ENCODE measurements at regions not wholly inside any gene's neighbourhood (a gene's known extent, or its start where the extent isn't known, plus 50 kb on each side); places are given as distances from the start of the nearest gene placed in this dataset.

- Mint-ChIP-seq H3K4me1 (peaks cover 6% of the 10 kb centered on the region), H3K4me3 (no peak overlapping the region), H3K27ac (no peak overlapping the region), H3K9me3 (no peaks in the 10 kb centered on the region), H3K36me3 (no peaks in the 10 kb centered on the region)
- DNase-seq (ENCODE audit: low spot score in 2 of 2) = no peak
- no peak for ATAC-seq
These were observed 191.8 kb upstream of the RREB1 start for GRCh38 chr6:6915813-6916547.

- no peaks in the 10 kb centered on the region for H3K36me3 Mint-ChIP-seq
- no peak overlapping the region for H3K4me3 Mint-ChIP-seq
- H3K27ac Mint-ChIP-seq = no peak overlapping the region
- peaks cover 6% of the 10 kb centered on the region for H3K4me1 Mint-ChIP-seq
- no peak for DNase-seq (ENCODE audit: low spot score in 2 of 2)
- ATAC-seq = no peak
- no peaks in the 10 kb centered on the region for H3K9me3 Mint-ChIP-seq
These were observed 191.2 kb upstream of the RREB1 start for GRCh38 chr6:6916598-6916997.

GRCh38 chr6:6918216-6918983, 189.4 kb upstream of the RREB1 start:
- DNase-seq (ENCODE audit: low spot score in 2 of 2) = peak; percentile 7 to 58
- Mint-ChIP-seq H3K9me3 (no peaks in the 10 kb centered on the region), H3K27ac (no peak overlapping the region), H3K4me3 (no peak overlapping the region), H3K36me3 (no peaks in the 10 kb centered on the region), H3K4me1 (peaks cover 6% of the 10 kb centered on the region)
- peak; percentile 95 for ATAC-seq

- H3K4me3 Mint-ChIP-seq = no peak overlapping the region
- no peaks in the 10 kb centered on the region for H3K36me3 Mint-ChIP-seq
- peaks cover 6% of the 10 kb centered on the region for H3K4me1 Mint-ChIP-seq
- H3K9me3 Mint-ChIP-seq = no peaks in the 10 kb centered on the region
- no peak for ATAC-seq
- H3K27ac Mint-ChIP-seq = no peak overlapping the region
- no peak for DNase-seq (ENCODE audit: low spot score in 2 of 2)
These were observed 188.6 kb upstream of the RREB1 start for GRCh38 chr6:6919173-6919572.

DNA sequence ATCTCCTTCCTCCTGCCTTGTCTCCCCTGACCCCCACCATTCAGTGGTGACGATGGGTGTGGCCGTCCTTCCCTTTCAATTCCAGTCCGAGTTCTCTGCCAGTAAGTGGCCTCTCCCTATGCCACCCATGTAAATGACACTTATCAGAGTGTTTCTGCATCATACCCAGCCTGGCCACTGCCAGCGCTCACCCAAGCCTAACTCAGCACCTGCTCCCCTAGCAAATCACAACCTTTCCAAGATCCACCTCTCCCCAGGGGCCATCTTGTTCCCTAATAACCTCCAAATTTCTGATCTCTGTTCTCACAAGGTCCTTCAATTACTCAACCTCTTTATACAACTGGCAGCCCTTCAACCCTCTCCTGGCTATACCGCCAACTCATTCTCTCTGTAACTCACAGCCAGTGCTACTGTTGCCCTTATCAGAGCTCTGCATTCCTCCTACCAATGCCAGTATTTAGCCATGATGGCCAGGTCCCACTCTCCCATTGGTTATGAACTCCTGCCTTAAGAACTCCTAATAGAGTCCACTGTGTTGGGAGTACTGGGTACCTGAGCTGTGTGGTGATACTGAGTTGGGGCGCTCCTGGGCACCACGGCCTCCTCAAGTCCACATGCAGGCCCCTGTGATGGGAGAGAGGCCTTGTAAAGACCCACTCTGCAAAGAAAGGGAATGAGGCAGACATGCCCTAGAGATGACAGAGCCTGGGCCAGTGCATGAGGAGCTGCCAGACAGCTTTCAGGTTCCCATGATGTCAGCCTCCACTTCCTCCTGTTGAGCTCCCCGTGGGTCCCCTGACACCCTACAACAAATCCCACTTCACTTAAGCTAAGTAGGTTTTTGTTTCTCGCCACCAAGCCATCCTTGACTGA, 187.4 kb upstream of the RREB1 start:
- DNase-seq (ENCODE audit: low spot score in 2 of 2) (no peak), ATAC-seq (no peak)
- H3K27ac Mint-ChIP-seq = no peak overlapping the region
- H3K9me3 Mint-ChIP-seq = no peaks in the 10 kb centered on the region
- H3K36me3 Mint-ChIP-seq = no peaks in the 10 kb centered on the region
- H3K4me1 Mint-ChIP-seq = peaks cover 6% of the 10 kb centered on the region
- H3K4me3 Mint-ChIP-seq = no peak overlapping the region

- Mint-ChIP-seq H3K36me3 (no peaks in the 10 kb centered on the region), H3K27ac (no peak overlapping the region), H3K9me3 (no peaks in the 10 kb centered on the region), H3K4me3 (no peak overlapping the region), H3K4me1 (peaks cover 6% of the 10 kb centered on the region)
- DNase-seq (ENCODE audit: low spot score in 2 of 2) (no peak), ATAC-seq (no peak)
These were observed 186.8 kb upstream of the RREB1 start for GRCh38 chr6:6920987-6921313.

DNA sequence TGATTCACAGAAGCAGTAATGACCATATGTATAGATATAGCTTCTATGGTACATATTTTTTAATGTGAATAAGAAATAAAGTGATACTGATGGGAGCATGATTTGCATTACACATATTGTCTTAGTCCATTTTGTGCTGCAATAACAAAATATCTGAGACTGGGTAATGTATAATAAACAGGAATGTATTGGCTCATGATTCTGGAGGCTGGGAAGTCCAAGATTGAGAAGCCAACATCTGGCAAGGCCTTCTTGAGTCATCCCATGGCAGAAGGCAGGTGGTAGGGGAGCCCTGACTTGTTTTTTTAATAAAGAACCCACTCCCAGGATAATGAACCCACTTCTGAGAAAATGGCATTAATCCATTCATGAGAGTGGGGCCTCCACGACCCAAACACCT, 185.6 kb upstream of the RREB1 start:
- Mint-ChIP-seq H3K27ac (no peak overlapping the region), H3K9me3 (no peaks in the 10 kb centered on the region), H3K4me1 (peaks cover 6% of the 10 kb centered on the region), H3K4me3 (no peak overlapping the region), H3K36me3 (no peaks in the 10 kb centered on the region)
- ATAC-seq (no peak), DNase-seq (ENCODE audit: low spot score in 2 of 2) (no peak)

GRCh38 chr6:6923605-6924004, 184.2 kb upstream of the RREB1 start:
- Mint-ChIP-seq H3K4me1 (peaks cover under 1% of the 10 kb centered on the region), H3K27ac (no peak overlapping the region), H3K4me3 (no peak overlapping the region), H3K36me3 (no peaks in the 10 kb centered on the region), H3K9me3 (no peaks in the 10 kb centered on the region)
- DNase-seq (ENCODE audit: low spot score in 2 of 2) (no peak), ATAC-seq (no peak)

DNA sequence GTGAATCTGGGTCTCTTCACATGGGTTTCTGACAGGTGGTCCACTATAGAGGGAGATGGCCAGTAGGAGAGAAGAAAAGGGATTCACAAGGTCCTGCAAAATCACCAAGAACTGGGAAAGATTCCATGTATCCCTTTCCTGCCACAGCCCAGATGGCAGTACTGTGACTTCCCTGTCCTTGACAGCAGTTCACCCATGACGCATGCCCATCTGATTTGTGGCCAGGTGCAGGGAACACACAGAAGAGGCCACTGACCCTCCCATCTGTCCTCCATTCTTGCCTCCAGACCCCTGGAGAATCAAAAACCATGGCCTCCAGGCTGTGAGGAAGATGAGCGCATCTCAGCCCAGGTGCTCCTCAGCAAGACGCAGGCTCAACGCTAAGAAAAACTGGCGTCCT, 183.1 kb upstream of the RREB1 start:
- Mint-ChIP-seq H3K27ac (no peak overlapping the region), H3K4me3 (no peak overlapping the region), H3K4me1 (no peaks in the 10 kb centered on the region), H3K9me3 (no peaks in the 10 kb centered on the region), H3K36me3 (no peaks in the 10 kb centered on the region)
- ATAC-seq (no peak), DNase-seq (ENCODE audit: low spot score in 2 of 2) (no peak)

GRCh38 chr6:6925391-6926164, 182.2 kb upstream of the RREB1 start:
- Mint-ChIP-seq H3K36me3 (no peaks in the 10 kb centered on the region), H3K27ac (no peak overlapping the region), H3K4me3 (no peak overlapping the region), H3K4me1 (no peaks in the 10 kb centered on the region), H3K9me3 (no peaks in the 10 kb centered on the region)
- ATAC-seq = no peak
- DNase-seq (ENCODE audit: low spot score in 2 of 2) = no peak

DNA sequence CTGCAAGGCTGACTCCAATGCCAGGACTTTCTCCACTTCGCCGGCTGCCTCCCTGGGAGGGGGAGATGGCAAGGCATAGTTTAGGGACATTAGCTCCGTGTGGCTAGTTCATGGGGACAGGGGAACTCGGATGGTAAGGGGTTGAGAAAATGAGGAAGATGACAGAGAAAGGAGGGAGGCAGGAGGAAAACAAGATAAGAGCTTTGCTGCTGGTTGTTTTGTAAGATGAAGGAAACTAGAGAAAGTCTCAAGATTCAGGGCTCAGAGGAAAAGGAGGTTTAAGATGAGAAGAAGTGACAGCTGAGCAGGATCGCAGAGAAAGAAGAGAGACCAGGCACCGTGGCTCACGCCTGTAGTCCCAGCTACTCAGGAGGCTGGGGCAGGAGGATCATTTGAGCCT, 180.9 kb upstream of the RREB1 start:
- no peak for ATAC-seq
- no peak for DNase-seq (ENCODE audit: low spot score in 2 of 2)
- Mint-ChIP-seq H3K27ac (no peak overlapping the region), H3K4me3 (no peak overlapping the region), H3K36me3 (no peaks in the 10 kb centered on the region), H3K4me1 (no peaks in the 10 kb centered on the region), H3K9me3 (no peaks in the 10 kb centered on the region)

GRCh38 chr6:6927521-6928361, 180.0 kb upstream of the RREB1 start:
- H3K27ac Mint-ChIP-seq = no peak overlapping the region

GRCh38 chr6:6930223-6930880, 177.4 kb upstream of the RREB1 start:
- Mint-ChIP-seq H3K27ac (no peak overlapping the region), H3K9me3 (no peaks in the 10 kb centered on the region), H3K4me1 (no peaks in the 10 kb centered on the region)

More at GRCh38 chr6:6927521-6928361, 180.0 kb upstream of the RREB1 start:
- Mint-ChIP-seq H3K4me1 (no peaks in the 10 kb centered on the region), H3K9me3 (no peaks in the 10 kb centered on the region), H3K4me3 (no peak overlapping the region), H3K36me3 (no peaks in the 10 kb centered on the region)
- ATAC-seq (peak; percentile 27), DNase-seq (ENCODE audit: low spot score in 2 of 2) (no peak)

More at GRCh38 chr6:6930223-6930880, 177.4 kb upstream of the RREB1 start:
- ATAC-seq (no peak), DNase-seq (ENCODE audit: low spot score in 2 of 2) (no peak)
- Mint-ChIP-seq H3K36me3 (no peaks in the 10 kb centered on the region), H3K4me3 (no peak overlapping the region)

All from stimulated activated effector memory CD8-positive, alpha-beta T cell treated with anti-CD3 and anti-CD28 coated beads, Interleukin-12 subunit alpha, Interleukin-12 subunit beta, amount 100 ng/mL, for 72 hours (primary cell).